AG04450 (cell line): ENCODE measurements at regions not wholly inside any gene's neighbourhood (a gene's known extent, or its start where the extent isn't known, plus 50 kb on each side); places are given as distances from the start of the nearest gene placed in this dataset.

ENCODE experiments used
- CTCF ChIA-PET: fragments of 300-600, 350-600 bp; formaldehyde crosslinking; extraction: SDS; loops from one replicate; lab custom pipeline; 2022; ENCODE audit warnings: antibody characterized with exemption, inconsistent platforms; lab: Charles Lee
- POLR2A ChIA-PET: fragments of 350-600 bp; formaldehyde crosslinking; extraction: SDS; loops from one replicate; lab custom pipeline; 2021; ENCODE audit warnings: antibody characterized with exemption, inconsistent platforms; lab: Yijun Ruan, JAX
- DNase-seq: peaks from one replicate; pipeline ENCODE4 v3.0.0-alpha.2; 2011; ENCODE audit warnings: low read depth, low spot score
- H3K27ac ChIP-seq: one replicate; pipeline ENCODE4 v1.5.1; 2012; ENCODE audit warnings: low read depth, low read length, control low read depth
- H3K27me3 ChIP-seq: one replicate; pipeline ENCODE4 v1.6.0; 2012; ENCODE audit warnings: low read length; ENCODE audit not compliant: control insufficient read depth, insufficient read depth
- H3K4me3 ChIP-seq: 2 replicates; pipeline ENCODE4 v1.5.1; 2011; ENCODE audit warnings: mild to moderate bottlenecking, low read depth, low read length, control low read depth
- H3K9me3 ChIP-seq: 2 replicates; pipeline ENCODE4 v1.5.1; 2012; ENCODE audit warnings: low read length; ENCODE audit not compliant: control insufficient read depth, insufficient read depth
- TF ChIP-seq, protein P1 (sequence below): IDR thresholded peaks from 2 replicates; pipeline ENCODE4 v1.5.1; 2011; ENCODE audit warnings: low read depth, low read length, control low read depth, inconsistent platforms

DNA sequence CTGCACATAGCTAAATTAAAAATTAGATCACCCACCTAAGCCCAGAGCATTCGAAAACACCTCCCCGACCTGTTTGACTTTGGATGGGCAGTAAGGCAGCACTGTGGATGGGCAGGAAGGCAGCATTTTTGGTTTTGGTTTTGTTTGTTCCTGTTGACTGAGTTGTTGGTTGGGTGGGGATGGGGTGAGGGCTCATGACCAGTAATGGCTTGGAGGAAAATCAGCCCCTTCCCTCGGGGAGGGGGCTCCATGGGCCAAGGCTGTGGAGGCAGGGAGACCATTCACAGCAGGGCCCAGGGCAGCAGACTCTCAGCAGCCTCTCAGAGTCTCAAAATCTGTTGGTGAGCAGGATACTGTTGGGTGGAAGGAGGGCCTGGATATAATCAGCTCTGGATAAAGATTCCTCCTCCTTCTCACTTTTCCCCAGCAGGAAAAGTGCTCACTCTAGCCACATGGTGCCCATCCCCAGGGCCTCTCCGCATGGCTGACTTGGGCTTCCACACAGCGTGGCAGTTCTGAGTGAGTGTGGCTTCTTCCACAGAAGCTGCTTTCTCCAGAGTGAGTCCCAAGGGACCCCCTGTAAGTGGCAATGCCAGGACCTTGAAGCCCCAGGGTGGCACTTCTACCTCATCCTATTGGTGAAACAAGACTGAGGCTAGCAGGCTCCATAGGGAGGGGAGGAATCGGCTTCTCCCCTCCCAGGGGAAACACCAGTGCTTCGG, 1491.2 kb downstream of the BRD1 start:
- TF ChIP-seq, protein P1, sequence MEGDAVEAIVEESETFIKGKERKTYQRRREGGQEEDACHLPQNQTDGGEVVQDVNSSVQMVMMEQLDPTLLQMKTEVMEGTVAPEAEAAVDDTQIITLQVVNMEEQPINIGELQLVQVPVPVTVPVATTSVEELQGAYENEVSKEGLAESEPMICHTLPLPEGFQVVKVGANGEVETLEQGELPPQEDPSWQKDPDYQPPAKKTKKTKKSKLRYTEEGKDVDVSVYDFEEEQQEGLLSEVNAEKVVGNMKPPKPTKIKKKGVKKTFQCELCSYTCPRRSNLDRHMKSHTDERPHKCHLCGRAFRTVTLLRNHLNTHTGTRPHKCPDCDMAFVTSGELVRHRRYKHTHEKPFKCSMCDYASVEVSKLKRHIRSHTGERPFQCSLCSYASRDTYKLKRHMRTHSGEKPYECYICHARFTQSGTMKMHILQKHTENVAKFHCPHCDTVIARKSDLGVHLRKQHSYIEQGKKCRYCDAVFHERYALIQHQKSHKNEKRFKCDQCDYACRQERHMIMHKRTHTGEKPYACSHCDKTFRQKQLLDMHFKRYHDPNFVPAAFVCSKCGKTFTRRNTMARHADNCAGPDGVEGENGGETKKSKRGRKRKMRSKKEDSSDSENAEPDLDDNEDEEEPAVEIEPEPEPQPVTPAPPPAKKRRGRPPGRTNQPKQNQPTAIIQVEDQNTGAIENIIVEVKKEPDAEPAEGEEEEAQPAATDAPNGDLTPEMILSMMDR = no peak
- Histone ChIP-seq H3K27me3 (no peaks in the 10 kb centered on the region), H3K9me3 (peaks cover 100% of the 10 kb centered on the region), H3K27ac (no peak overlapping the region), H3K4me3 (no peak overlapping the region)
- DNase-seq = no peak
- ChIA-PET CTCF (no interaction called here), POLR2A (no interaction called here)

DNA sequence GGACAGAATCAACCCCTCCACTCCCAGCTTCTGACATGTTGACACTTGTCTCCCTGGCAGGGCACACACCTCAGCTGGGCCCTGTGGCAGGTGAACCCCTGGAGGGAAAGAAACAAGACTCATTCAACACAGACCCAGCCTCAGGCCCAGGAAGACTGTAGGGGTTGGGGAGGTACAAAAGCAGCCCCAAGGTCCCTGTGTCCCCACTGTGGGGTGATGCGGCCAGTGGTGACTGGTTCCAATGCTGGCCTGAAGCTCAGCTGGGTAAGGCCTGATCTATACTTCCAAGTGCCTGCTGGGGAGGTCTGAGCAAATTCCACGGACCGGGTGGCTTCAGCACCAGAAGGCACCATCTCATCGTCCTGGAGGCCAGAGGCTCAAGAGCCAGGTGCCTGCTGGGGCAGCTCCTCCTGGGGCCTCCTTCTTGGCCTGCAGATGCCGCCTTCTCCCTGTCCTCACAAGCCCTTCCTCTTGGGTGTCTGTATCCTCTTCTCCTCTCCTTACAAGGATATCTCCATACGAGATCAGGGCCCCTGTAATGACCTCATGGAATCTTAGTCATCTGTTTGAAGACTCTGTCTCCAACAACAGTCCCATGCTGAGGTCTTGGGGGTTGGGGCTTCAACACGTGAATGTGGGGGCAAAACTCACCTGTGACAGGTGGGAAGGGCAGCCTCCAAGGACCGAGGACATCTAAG, 1492.1 kb downstream of the BRD1 start:
- no peak for DNase-seq
- POLR2A ChIA-PET = no interaction called here
- Histone ChIP-seq H3K27ac (no peak overlapping the region), H3K9me3 (peaks cover 100% of the 10 kb centered on the region), H3K4me3 (no peak overlapping the region), H3K27me3 (no peaks in the 10 kb centered on the region)
- CTCF ChIA-PET = no interaction called here
- TF ChIP-seq, protein P1 = no peak

DNA sequence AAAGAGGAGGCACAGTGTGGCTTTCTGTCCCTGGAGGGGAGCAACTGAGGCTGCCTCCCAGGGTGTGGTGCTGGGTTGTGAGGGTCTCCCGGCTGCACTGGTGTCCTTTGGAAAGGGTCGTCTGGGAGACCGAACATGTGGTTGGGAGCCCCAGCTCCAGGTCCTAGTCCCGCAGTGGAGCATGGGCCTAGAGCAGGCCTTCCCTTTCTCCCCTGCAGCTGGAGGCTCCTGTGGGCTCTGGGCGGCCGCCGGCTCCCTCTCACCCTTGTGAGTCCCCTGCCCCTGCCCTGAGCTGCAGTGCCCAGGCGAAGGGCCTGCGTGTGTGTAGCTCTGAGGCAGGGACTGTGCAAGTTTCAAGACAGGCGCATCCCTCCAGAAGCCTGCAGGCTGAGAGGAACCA, 1492.7 kb downstream of the BRD1 start:
- H3K4me3 ChIP-seq = no peak overlapping the region
- ChIA-PET POLR2A (no interaction called here), CTCF (no interaction called here)
- no peak overlapping the region for H3K27ac ChIP-seq
- DNase-seq = no peak
- TF ChIP-seq, protein P1 = no peak
- peaks cover 98% of the 10 kb centered on the region for H3K9me3 ChIP-seq
- H3K27me3 ChIP-seq = no peaks in the 10 kb centered on the region

DNA sequence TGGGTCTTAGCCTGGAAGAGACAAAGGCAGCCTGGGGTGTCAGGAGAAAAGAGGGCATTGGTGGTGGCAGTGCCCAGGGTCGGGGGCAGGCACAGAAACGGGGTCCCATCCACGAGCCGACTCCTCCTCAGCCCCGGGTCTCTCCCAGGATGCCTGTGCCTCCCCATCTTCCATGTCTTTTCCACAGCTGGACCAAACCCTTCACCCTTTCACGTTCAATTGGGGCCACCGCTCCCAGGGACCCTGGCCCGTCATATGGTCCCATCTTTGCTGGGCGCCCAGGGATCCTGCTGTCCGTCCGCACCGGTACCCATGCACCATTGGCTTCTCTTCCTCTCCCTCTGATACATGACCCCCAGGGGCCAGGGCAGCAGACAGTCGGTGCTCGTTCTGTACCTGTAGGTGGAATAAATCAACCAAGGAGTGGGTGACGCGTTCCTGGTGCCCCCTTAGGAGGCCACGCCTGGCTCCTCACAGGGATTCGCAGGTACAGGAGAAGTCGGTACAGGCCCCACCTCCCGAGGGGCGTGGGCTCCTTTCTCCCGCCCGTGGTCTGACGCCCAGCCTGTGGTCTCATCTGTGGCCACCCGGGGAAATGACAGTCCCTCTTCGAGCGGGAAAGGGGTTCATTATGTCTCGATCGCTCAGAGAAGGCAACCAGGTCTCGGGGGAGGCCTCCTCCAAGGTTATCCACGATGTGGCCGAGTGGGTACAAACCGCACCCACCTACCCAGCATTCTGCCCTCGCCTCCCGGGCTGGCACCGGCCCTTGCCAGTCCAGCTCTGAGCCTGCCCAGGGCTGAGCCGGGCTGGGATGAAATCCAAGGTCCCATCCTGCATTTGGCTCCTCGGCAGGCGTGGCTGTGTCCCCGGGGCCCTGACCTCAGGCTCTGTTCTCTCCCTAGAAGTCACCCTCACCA, 1493.6 kb downstream of the BRD1 start:
- H3K9me3 ChIP-seq = peaks cover 89% of the 10 kb centered on the region
- TF ChIP-seq, protein P1 = no peak
- H3K27ac ChIP-seq = no peak overlapping the region
- no peaks in the 10 kb centered on the region for H3K27me3 ChIP-seq
- ChIA-PET POLR2A (no interaction called here), CTCF (no interaction called here)
- H3K4me3 ChIP-seq = no peak overlapping the region
- no peak for DNase-seq
